ENCODE measurements at regions not wholly inside any gene's neighbourhood (a gene's known extent, or its start where the extent isn't known, plus 50 kb on each side); places are given as distances from the start of the nearest gene placed in this dataset.

DNA sequence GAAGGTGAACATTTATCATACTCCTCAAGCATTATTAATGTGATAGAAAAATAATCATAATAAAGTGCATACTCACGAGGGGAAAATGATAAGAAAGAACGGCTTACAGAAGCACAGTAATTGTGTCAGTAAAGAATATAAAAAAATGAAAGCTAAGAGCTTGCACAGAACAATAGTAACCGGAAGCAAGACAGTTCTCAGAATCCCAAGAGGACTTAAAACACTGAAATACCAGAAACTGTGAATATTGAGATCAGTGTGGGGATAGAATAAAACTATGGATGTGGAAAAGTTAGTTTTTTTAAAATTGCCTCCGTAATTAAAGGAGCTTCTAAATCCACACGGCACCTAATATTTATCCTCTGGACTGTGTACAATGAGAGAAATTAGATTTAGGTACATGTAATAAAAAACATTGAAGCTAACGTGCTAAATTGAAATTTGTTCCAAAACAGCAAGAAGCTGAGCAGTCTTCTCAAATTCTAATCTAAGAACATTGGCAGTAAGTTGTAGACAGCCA lies 482.7 kb downstream of the SLITRK6 start:
- H3K4me3 ChIP-seq (replicated peaks; ENCODE audit: insufficient read depth, low read length), result no peak overlapping the region
- TF ChIP-seq, protein P1, sequence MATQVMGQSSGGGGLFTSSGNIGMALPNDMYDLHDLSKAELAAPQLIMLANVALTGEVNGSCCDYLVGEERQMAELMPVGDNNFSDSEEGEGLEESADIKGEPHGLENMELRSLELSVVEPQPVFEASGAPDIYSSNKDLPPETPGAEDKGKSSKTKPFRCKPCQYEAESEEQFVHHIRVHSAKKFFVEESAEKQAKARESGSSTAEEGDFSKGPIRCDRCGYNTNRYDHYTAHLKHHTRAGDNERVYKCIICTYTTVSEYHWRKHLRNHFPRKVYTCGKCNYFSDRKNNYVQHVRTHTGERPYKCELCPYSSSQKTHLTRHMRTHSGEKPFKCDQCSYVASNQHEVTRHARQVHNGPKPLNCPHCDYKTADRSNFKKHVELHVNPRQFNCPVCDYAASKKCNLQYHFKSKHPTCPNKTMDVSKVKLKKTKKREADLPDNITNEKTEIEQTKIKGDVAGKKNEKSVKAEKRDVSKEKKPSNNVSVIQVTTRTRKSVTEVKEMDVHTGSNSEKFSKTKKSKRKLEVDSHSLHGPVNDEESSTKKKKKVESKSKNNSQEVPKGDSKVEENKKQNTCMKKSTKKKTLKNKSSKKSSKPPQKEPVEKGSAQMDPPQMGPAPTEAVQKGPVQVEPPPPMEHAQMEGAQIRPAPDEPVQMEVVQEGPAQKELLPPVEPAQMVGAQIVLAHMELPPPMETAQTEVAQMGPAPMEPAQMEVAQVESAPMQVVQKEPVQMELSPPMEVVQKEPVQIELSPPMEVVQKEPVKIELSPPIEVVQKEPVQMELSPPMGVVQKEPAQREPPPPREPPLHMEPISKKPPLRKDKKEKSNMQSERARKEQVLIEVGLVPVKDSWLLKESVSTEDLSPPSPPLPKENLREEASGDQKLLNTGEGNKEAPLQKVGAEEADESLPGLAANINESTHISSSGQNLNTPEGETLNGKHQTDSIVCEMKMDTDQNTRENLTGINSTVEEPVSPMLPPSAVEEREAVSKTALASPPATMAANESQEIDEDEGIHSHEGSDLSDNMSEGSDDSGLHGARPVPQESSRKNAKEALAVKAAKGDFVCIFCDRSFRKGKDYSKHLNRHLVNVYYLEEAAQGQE (IDR thresholded peaks at IDR 0.05; ENCODE audit: insufficient replicate concordance, low read depth), result no peak
- TF ChIP-seq GABPA (IDR thresholded peaks at IDR 0.05; ENCODE audit: low read depth), result no peak
- H3K27me3 ChIP-seq (ENCODE audit: insufficient read depth, poor library complexity, severe bottlenecking), result no peaks in the 10 kb centered on the region
- no peak overlapping the region for H3K27ac ChIP-seq (replicated peaks)
- DNase-seq (ENCODE audit: low read depth in 1 of 2, low spot score in 1 of 2), result no peak

DNA sequence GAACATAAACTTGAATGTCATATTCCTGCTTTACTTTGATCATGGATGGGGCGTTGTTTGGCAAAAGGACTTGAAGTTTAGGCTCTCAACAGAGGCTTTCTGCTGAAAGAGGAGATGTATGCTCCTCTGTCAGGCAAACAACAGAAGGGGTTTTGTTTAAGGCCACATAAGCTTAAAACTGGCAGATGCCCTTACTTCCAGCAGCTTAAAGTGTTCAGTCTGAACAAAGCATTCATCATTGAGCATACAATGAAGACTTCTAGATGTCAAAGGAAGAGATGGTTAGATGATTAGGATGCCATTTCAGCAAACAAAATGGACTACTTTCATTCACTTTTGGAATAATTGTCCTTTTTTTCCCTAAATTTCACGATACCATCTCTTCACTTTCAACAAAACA lies 484.5 kb downstream of the SLITRK6 start:
- TF ChIP-seq GABPA (IDR thresholded peaks at IDR 0.05; ENCODE audit: low read depth) (no peak), SPI1 (IDR thresholded peaks at IDR 0.05; ENCODE audit: borderline replicate concordance, low read depth) (no peak), POLR2AphosphoS5 (IDR thresholded peaks at IDR 0.05; ENCODE audit: low read depth) (no peak)
- TF ChIP-seq, protein P1 (IDR thresholded peaks at IDR 0.05; ENCODE audit: insufficient replicate concordance, low read depth), result no peak
- TF ChIP-seq, protein P2, sequence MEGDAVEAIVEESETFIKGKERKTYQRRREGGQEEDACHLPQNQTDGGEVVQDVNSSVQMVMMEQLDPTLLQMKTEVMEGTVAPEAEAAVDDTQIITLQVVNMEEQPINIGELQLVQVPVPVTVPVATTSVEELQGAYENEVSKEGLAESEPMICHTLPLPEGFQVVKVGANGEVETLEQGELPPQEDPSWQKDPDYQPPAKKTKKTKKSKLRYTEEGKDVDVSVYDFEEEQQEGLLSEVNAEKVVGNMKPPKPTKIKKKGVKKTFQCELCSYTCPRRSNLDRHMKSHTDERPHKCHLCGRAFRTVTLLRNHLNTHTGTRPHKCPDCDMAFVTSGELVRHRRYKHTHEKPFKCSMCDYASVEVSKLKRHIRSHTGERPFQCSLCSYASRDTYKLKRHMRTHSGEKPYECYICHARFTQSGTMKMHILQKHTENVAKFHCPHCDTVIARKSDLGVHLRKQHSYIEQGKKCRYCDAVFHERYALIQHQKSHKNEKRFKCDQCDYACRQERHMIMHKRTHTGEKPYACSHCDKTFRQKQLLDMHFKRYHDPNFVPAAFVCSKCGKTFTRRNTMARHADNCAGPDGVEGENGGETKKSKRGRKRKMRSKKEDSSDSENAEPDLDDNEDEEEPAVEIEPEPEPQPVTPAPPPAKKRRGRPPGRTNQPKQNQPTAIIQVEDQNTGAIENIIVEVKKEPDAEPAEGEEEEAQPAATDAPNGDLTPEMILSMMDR (IDR thresholded peaks at IDR 0.05; ENCODE audit: insufficient read depth, low read length), result no peak
- DNase-seq (ENCODE audit: low read depth in 1 of 2, low spot score in 1 of 2), result no peak
- no peaks in the 10 kb centered on the region for H3K27me3 ChIP-seq (ENCODE audit: insufficient read depth, poor library complexity, severe bottlenecking)
- no peak overlapping the region for H3K27ac ChIP-seq (replicated peaks)
- no peak overlapping the region for H3K4me3 ChIP-seq (replicated peaks; ENCODE audit: insufficient read depth, low read length)

DNA sequence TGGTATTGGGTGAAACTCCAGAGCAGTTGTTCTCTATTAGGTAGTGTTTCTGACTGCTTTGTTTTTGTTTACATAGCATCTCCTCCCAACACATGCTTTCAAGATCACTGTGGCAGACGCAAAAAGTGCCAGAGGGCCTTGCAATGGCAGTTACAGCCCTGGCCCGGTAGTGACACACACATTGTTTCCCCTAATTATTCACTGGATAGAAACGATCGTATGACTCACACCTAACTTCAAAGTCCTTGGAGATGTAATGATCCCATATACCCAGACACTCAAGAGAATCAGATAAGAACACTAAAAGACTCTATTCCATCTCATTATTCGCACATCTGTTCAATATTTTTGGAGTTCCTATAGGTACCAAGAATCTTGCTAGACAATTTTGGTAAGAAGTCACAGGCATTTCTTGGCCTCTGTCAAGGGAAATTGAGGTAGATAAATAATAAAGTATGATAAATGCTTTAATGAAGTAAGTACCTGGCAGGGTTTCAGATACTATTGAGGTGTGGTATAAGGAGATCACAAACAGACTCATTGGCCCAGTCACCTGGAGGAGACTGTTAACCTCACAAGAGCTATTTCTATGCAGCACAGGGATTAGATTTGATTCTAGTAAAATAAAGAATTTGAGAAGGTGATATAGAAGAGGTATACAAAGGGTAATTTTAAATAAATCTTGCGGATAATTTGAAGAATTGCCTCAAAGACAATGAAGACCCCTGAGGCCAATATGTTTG lies 485.3 kb downstream of the SLITRK6 start:
- DNase-seq (ENCODE audit: low read depth in 1 of 2, low spot score in 1 of 2), result no peak
- H3K4me3 ChIP-seq (replicated peaks; ENCODE audit: insufficient read depth, low read length), result no peak overlapping the region
- TF ChIP-seq GABPA (IDR thresholded peaks at IDR 0.05; ENCODE audit: low read depth) (no peak), POLR2AphosphoS5 (IDR thresholded peaks at IDR 0.05; ENCODE audit: low read depth) (no peak), SPI1 (IDR thresholded peaks at IDR 0.05; ENCODE audit: borderline replicate concordance, low read depth) (no peak)
- TF ChIP-seq, protein P1 (IDR thresholded peaks at IDR 0.05; ENCODE audit: insufficient replicate concordance, low read depth), result no peak
- TF ChIP-seq, protein P2 (IDR thresholded peaks at IDR 0.05; ENCODE audit: insufficient read depth, low read length), result no peak
- H3K27ac ChIP-seq (replicated peaks), result no peak overlapping the region
- H3K27me3 ChIP-seq (ENCODE audit: insufficient read depth, poor library complexity, severe bottlenecking), result no peaks in the 10 kb centered on the region
